ENCODE measurements at regions not wholly inside any gene's neighbourhood (a gene's known extent, or its start where the extent isn't known, plus 50 kb on each side); places are given as distances from the start of the nearest gene placed in this dataset.

GRCh38 chr2:104702031-104702850 is 151.7 kb upstream of the POU3F3 start:
- no peaks in the 10 kb centered on the region for H3K27me3 ChIP-seq (replicated peaks in 2 of 5; ENCODE audit: control insufficient read depth in 4 of 5, insufficient read depth in 5 of 5, low read length in 4 of 5)
- H3K36me3 ChIP-seq (ENCODE audit: control insufficient read depth in 4 of 4, insufficient read depth in 4 of 4, low read length in 3 of 4): no peaks in the 10 kb centered on the region
- H3K9me3 ChIP-seq (ENCODE audit: control extremely low read depth in 1 of 5, control insufficient read depth in 4 of 5, insufficient read depth in 2 of 5, low read depth in 1 of 5, low read length in 4 of 5): no peaks in the 10 kb centered on the region
- DNase-seq: peak in 2 of 3 donors; percentile 4 to 10
- ChIA-PET CTCF (interaction anchor here (1.5 to 1.7 kb wide), 2 partner anchors 21 to 36 kb away, joined by 3 read pairs; no protein-coding TSS in a partner anchor), POLR2A (no interaction called here)
- no peak overlapping the region for H3K27ac ChIP-seq (ENCODE audit: insufficient read depth in 1 of 2, low read depth in 1 of 2, low read length in 2 of 2, poor library complexity in 1 of 2, severe bottlenecking in 2 of 2)
- no peak overlapping the region for H3K4me3 ChIP-seq (ENCODE audit: control insufficient read depth in 1 of 7, extremely low read depth in 1 of 7, insufficient read depth in 4 of 7, low read depth in 2 of 7, low read length in 6 of 7)
- WGBS (ENCODE audit: insufficient coverage): 96% methylated on average over 9 of the region's 11 CpGs
- no peaks in the 10 kb centered on the region for H3K4me1 ChIP-seq (ENCODE audit: control extremely low read depth in 1 of 4, control insufficient read depth in 4 of 4, insufficient read depth in 4 of 4, low read length in 3 of 4)

- CTCF ChIA-PET: no interaction called here
- Histone ChIP-seq H3K27me3 (replicated peaks in 2 of 5; ENCODE audit: control insufficient read depth in 4 of 5, insufficient read depth in 5 of 5, low read length in 4 of 5) (no peaks in the 10 kb centered on the region), H3K9me3 (ENCODE audit: control extremely low read depth in 1 of 5, control insufficient read depth in 4 of 5, insufficient read depth in 2 of 5, low read depth in 1 of 5, low read length in 4 of 5) (no peaks in the 10 kb centered on the region), H3K4me3 (ENCODE audit: control insufficient read depth in 1 of 7, extremely low read depth in 1 of 7, insufficient read depth in 4 of 7, low read depth in 2 of 7, low read length in 6 of 7) (no peak overlapping the region), H3K36me3 (ENCODE audit: control insufficient read depth in 4 of 4, insufficient read depth in 4 of 4, low read length in 3 of 4) (no peaks in the 10 kb centered on the region), H3K27ac (ENCODE audit: insufficient read depth in 1 of 2, low read depth in 1 of 2, low read length in 2 of 2, poor library complexity in 1 of 2, severe bottlenecking in 2 of 2) (no peak overlapping the region), H3K4me1 (ENCODE audit: control extremely low read depth in 1 of 4, control insufficient read depth in 4 of 4, insufficient read depth in 4 of 4, low read length in 3 of 4) (no peaks in the 10 kb centered on the region)
- POLR2A ChIA-PET: no interaction called here
- WGBS (ENCODE audit: insufficient coverage): 100% methylated on average over 8 of the region's 8 CpGs
- no peak for DNase-seq
Measured at GRCh38 chr2:104703669-104704068, 150.2 kb upstream of the POU3F3 start.

DNA sequence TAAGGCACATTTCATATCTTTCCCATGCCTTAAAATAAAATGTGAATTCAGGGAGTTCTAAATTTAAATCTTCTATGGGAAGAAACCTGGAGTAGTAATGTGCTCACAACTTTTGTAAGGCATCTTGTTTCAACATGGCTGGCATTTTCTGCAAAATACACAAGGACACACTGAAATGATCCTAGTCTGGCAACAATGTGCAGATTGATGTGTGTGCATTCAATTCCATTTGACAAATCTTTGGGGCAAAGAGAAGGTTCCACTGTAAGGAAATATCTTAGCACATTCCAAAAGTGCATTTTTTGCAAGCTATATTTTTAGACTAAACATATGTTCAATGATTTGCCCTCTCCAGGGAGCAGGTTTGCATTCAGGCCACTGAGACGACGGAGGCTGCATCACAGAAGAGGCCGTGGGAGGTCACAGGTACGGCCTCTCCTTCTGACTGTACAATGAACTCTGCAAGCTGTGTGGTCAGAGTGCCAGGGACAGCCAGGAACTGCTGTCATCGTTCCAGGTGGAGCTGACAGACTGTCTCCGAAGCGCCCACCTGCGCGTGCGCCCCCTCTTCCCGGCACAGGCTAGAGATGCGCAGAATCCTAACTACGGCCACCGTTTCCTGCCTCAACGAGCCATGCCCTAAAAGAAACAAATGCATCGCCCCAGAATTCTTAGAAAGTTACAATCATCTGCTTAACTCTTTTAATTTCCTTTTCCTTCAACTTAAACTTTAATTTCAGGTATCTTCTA is 149.2 kb upstream of the POU3F3 start:
- Histone ChIP-seq H3K4me1 (ENCODE audit: control extremely low read depth in 1 of 4, control insufficient read depth in 4 of 4, insufficient read depth in 4 of 4, low read length in 3 of 4) (no peaks in the 10 kb centered on the region), H3K27me3 (replicated peaks in 2 of 5; ENCODE audit: control insufficient read depth in 4 of 5, insufficient read depth in 5 of 5, low read length in 4 of 5) (no peaks in the 10 kb centered on the region), H3K36me3 (ENCODE audit: control insufficient read depth in 4 of 4, insufficient read depth in 4 of 4, low read length in 3 of 4) (no peaks in the 10 kb centered on the region), H3K9me3 (ENCODE audit: control extremely low read depth in 1 of 5, control insufficient read depth in 4 of 5, insufficient read depth in 2 of 5, low read depth in 1 of 5, low read length in 4 of 5) (no peaks in the 10 kb centered on the region), H3K27ac (ENCODE audit: insufficient read depth in 1 of 2, low read depth in 1 of 2, low read length in 2 of 2, poor library complexity in 1 of 2, severe bottlenecking in 2 of 2) (no peak overlapping the region), H3K4me3 (ENCODE audit: control insufficient read depth in 1 of 7, extremely low read depth in 1 of 7, insufficient read depth in 4 of 7, low read depth in 2 of 7, low read length in 6 of 7) (no peak overlapping the region)
- ChIA-PET POLR2A (no interaction called here), CTCF (no interaction called here)
- DNase-seq: no peak
- 98% methylated on average over 14 of the region's 16 CpGs for WGBS (ENCODE audit: insufficient coverage)

DNA sequence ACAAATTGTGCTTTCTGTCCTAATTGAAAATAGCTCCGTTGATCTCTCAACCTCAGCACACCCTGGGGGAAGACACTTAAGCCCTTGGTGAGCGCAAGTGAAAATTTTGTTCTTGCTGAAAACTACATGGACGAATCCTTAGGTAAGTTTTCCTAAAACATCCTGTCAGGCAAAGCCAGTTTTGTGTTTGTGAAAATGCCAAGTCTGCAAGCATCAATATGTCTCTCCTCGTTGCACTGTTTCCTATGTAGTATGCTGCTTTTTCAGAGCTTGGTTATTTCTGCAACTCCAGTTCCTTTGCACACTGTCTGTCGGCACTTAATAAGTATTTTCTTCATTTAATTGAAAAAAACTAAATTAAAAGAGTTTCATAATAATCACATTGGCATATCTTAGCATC is 146.9 kb upstream of the POU3F3 start:
- ChIA-PET CTCF (no interaction called here), POLR2A (no interaction called here)
- Histone ChIP-seq H3K4me3 (ENCODE audit: control insufficient read depth in 1 of 7, extremely low read depth in 1 of 7, insufficient read depth in 4 of 7, low read depth in 2 of 7, low read length in 6 of 7) (no peak overlapping the region), H3K27me3 (replicated peaks in 2 of 5; ENCODE audit: control insufficient read depth in 4 of 5, insufficient read depth in 5 of 5, low read length in 4 of 5) (no peaks in the 10 kb centered on the region), H3K36me3 (ENCODE audit: control insufficient read depth in 4 of 4, insufficient read depth in 4 of 4, low read length in 3 of 4) (no peaks in the 10 kb centered on the region), H3K9me3 (ENCODE audit: control extremely low read depth in 1 of 5, control insufficient read depth in 4 of 5, insufficient read depth in 2 of 5, low read depth in 1 of 5, low read length in 4 of 5) (no peaks in the 10 kb centered on the region), H3K27ac (ENCODE audit: insufficient read depth in 1 of 2, low read depth in 1 of 2, low read length in 2 of 2, poor library complexity in 1 of 2, severe bottlenecking in 2 of 2) (no peak overlapping the region), H3K4me1 (ENCODE audit: control extremely low read depth in 1 of 4, control insufficient read depth in 4 of 4, insufficient read depth in 4 of 4, low read length in 3 of 4) (no peaks in the 10 kb centered on the region)
- no peak for DNase-seq
- WGBS (ENCODE audit: insufficient coverage): 100% methylated on average over 3 of the region's 5 CpGs

DNA sequence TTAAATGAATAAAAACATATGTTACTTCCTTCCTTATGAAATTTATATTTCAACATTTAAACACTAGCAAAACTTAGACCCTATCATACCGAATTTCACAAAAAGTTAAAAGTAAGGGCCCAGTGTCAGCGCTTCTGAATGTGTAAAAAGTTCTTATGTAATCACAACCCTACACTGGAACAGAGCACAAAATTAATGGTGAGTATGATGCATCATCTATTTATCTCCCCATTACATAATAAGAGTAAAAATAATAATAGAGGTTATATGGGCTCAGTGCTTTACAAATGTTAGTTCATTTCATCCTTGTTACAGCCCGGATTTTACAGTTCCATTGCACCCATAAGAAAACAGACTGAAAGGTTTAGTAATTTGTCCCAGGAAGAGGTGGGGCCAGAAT is 144.9 kb upstream of the POU3F3 start:
- Histone ChIP-seq H3K4me1 (ENCODE audit: control extremely low read depth in 1 of 4, control insufficient read depth in 4 of 4, insufficient read depth in 4 of 4, low read length in 3 of 4) (no peaks in the 10 kb centered on the region), H3K4me3 (ENCODE audit: control insufficient read depth in 1 of 7, extremely low read depth in 1 of 7, insufficient read depth in 4 of 7, low read depth in 2 of 7, low read length in 6 of 7) (no peak overlapping the region), H3K36me3 (ENCODE audit: control insufficient read depth in 4 of 4, insufficient read depth in 4 of 4, low read length in 3 of 4) (no peaks in the 10 kb centered on the region), H3K27me3 (replicated peaks in 2 of 5; ENCODE audit: control insufficient read depth in 4 of 5, insufficient read depth in 5 of 5, low read length in 4 of 5) (no peaks in the 10 kb centered on the region), H3K27ac (ENCODE audit: insufficient read depth in 1 of 2, low read depth in 1 of 2, low read length in 2 of 2, poor library complexity in 1 of 2, severe bottlenecking in 2 of 2) (no peak overlapping the region), H3K9me3 (ENCODE audit: control extremely low read depth in 1 of 5, control insufficient read depth in 4 of 5, insufficient read depth in 2 of 5, low read depth in 1 of 5, low read length in 4 of 5) (no peaks in the 10 kb centered on the region)
- WGBS (ENCODE audit: insufficient coverage): no CpG with 5 or more reads among the region's 3 CpGs
- CTCF ChIA-PET: no interaction called here
- no peak for DNase-seq
- POLR2A ChIA-PET: no interaction called here

DNA sequence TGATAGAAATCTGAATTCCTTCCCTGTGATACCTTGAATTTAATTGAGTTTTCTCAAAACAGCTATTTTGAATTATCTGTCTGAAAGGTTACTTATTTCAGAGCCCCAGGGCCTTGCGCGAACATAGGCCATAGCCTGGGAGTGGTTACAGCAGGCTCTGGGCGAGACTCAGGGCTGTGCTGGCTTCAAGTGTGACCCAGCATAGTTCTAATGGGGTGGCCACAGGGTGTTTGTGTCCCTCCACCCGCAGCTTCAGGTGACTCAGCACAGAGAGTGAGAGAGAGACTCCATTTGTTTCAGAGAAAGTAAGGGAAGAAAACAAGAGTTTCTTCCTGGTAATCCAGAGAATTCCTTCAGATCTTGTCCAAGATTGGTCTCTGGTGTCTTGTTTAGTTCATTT is 137.9 kb upstream of the POU3F3 start:
- Histone ChIP-seq H3K9me3 (ENCODE audit: control extremely low read depth in 1 of 5, control insufficient read depth in 4 of 5, insufficient read depth in 2 of 5, low read depth in 1 of 5, low read length in 4 of 5) (no peaks in the 10 kb centered on the region), H3K36me3 (ENCODE audit: control insufficient read depth in 4 of 4, insufficient read depth in 4 of 4, low read length in 3 of 4) (no peaks in the 10 kb centered on the region), H3K4me3 (ENCODE audit: control insufficient read depth in 1 of 7, extremely low read depth in 1 of 7, insufficient read depth in 4 of 7, low read depth in 2 of 7, low read length in 6 of 7) (no peak overlapping the region), H3K4me1 (ENCODE audit: control extremely low read depth in 1 of 4, control insufficient read depth in 4 of 4, insufficient read depth in 4 of 4, low read length in 3 of 4) (no peaks in the 10 kb centered on the region), H3K27me3 (replicated peaks in 2 of 5; ENCODE audit: control insufficient read depth in 4 of 5, insufficient read depth in 5 of 5, low read length in 4 of 5) (no peaks in the 10 kb centered on the region), H3K27ac (ENCODE audit: insufficient read depth in 1 of 2, low read depth in 1 of 2, low read length in 2 of 2, poor library complexity in 1 of 2, severe bottlenecking in 2 of 2) (no peak overlapping the region)
- CTCF ChIA-PET: no interaction called here
- no peak for DNase-seq
- POLR2A ChIA-PET: no interaction called here
- 86% methylated on average over 4 of the region's 4 CpGs for WGBS (ENCODE audit: insufficient coverage)

GRCh38 chr2:104733226-104733943 is 120.5 kb upstream of the POU3F3 start:
- peaks cover 0 to 5% (median 3%) of the 10 kb centered on the region in 5 experiments for H3K9me3 ChIP-seq (ENCODE audit: control extremely low read depth in 1 of 5, control insufficient read depth in 4 of 5, insufficient read depth in 2 of 5, low read depth in 1 of 5, low read length in 4 of 5)
- DNase-seq: peak; percentile 29 to 54 (median 53)
- H3K4me3 ChIP-seq (ENCODE audit: control insufficient read depth in 1 of 7, extremely low read depth in 1 of 7, insufficient read depth in 4 of 7, low read depth in 2 of 7, low read length in 6 of 7): no peak overlapping the region
- no peaks in the 10 kb centered on the region for H3K36me3 ChIP-seq (ENCODE audit: control insufficient read depth in 4 of 4, insufficient read depth in 4 of 4, low read length in 3 of 4)
- no peak overlapping the region for H3K27ac ChIP-seq (ENCODE audit: insufficient read depth in 1 of 2, low read depth in 1 of 2, low read length in 2 of 2, poor library complexity in 1 of 2, severe bottlenecking in 2 of 2)
- peaks cover 0 to 16% (median 8%) of the 10 kb centered on the region in 4 experiments for H3K4me1 ChIP-seq (ENCODE audit: control extremely low read depth in 1 of 4, control insufficient read depth in 4 of 4, insufficient read depth in 4 of 4, low read length in 3 of 4)
- POLR2A ChIA-PET: no interaction called here
- no peaks in the 10 kb centered on the region for H3K27me3 ChIP-seq (replicated peaks in 2 of 5; ENCODE audit: control insufficient read depth in 4 of 5, insufficient read depth in 5 of 5, low read length in 4 of 5)
- 100% methylated on average over 3 of the region's 6 CpGs for WGBS (ENCODE audit: insufficient coverage)
- CTCF ChIA-PET: interaction anchor here (1.3 to 1.8 kb wide), 3 partner anchors 12 to 161 kb away, joined by 4 read pairs; no protein-coding TSS in a partner anchor

All from common myeloid progenitor, CD34-positive (primary cell).